H1 (cell line): ENCODE measurements at regions not wholly inside any gene's neighbourhood (a gene's known extent, or its start where the extent isn't known, plus 50 kb on each side); places are given as distances from the start of the nearest gene placed in this dataset.

Source experiments
- CTCF ChIA-PET: fragments of 300-600 bp; sonication (Branson Sonifier 250); formaldehyde crosslinking; loops from one replicate; lab custom pipeline; 2021; ENCODE audit not compliant: partially characterized antibody; lab: Charles Lee
- POLR2A ChIA-PET: fragments of 300-600 bp; sonication (Branson Sonifier 250); formaldehyde crosslinking; loops from one replicate; lab custom pipeline; 2021; ENCODE audit warnings: inconsistent platforms; ENCODE audit not compliant: partially characterized antibody; lab: Charles Lee
- DNase-seq, 2 experiments: peaks; one replicate each; pipeline versions ENCODE4 v3.0.0 to v3.0.0-alpha.2; 2010 to 2022; ENCODE audit warnings: low spot score in 2 of 2, low read depth in 1 of 2, mixed read lengths in 1 of 2
- FAIRE-seq: peaks from 2 replicates; lab custom pipeline; 2011; peaks lifted over from hg19 to GRCh38; lab: Jason Lieb, UNC
- H2AFZ ChIP-seq: 2 replicates; pipeline ENCODE4 v1.8.1; 2012; ENCODE audit warnings: low read length, inconsistent platforms
- H2AK5ac ChIP-seq: 2 replicates; pipeline ENCODE4 v1.6.1; 2013; ENCODE audit warnings: low read depth, low read length
- H2BK120ac ChIP-seq: replicated peaks from 2 replicates; pipeline ENCODE3; 2013; ENCODE audit warnings: low read depth, low read length, inconsistent platforms
- H2BK12ac ChIP-seq: 2 replicates; pipeline ENCODE4 v1.6.1; 2013; ENCODE audit warnings: low read depth, low read length
- H2BK15ac ChIP-seq: 2 replicates; pipeline ENCODE4 v1.6.1; 2013; ENCODE audit warnings: low read length
- H2BK20ac ChIP-seq: 2 replicates; pipeline ENCODE4 v1.6.1; 2013; ENCODE audit warnings: low read length
- H2BK5ac ChIP-seq: 2 replicates; pipeline ENCODE4 v1.6.1; 2013; ENCODE audit warnings: low read depth, low read length
- H3K14ac ChIP-seq: 2 replicates; pipeline ENCODE4 v1.6.1; 2013; ENCODE audit warnings: inconsistent platforms; ENCODE audit not compliant: insufficient read length
- H3K18ac ChIP-seq: 2 replicates; pipeline ENCODE4 v1.6.1; 2013; ENCODE audit warnings: low read length; ENCODE audit errors: extremely low read depth
- H3K23ac ChIP-seq: 2 replicates; pipeline ENCODE4 v1.6.1; 2013; ENCODE audit warnings: inconsistent platforms; ENCODE audit not compliant: insufficient read length
- H3K23me2 ChIP-seq: 2 replicates; pipeline ENCODE4 v1.6.1; 2013; ENCODE audit warnings: low read depth, low read length
- H3K27ac ChIP-seq: 2 replicates; pipeline ENCODE4 v1.6.1; 2011; ENCODE audit warnings: low read depth, low read length, inconsistent platforms
- H3K27me3 ChIP-seq, 4 experiments: replicated peaks in 1 of 4; 1 replicate in 1 of 4; 2 replicates in 3 of 4; pipeline versions ENCODE4 v1.6.1 to v1.8.1; 2011 to 2013; ENCODE audit warnings: low read length in 3 of 4, mild to moderate bottlenecking in 3 of 4, inconsistent platforms in 2 of 4, mixed read lengths in 2 of 4, moderate library complexity in 1 of 4; ENCODE audit not compliant: control insufficient read depth in 3 of 4, insufficient read depth in 3 of 4; ENCODE audit errors: extremely low read depth in 1 of 4
- H3K36me3 ChIP-seq, 4 experiments: 2 replicates each; pipeline versions ENCODE4 v1.6.1 to v1.8.1; 2011 to 2013; ENCODE audit warnings: mild to moderate bottlenecking in 4 of 4, low read length in 3 of 4, moderate library complexity in 2 of 4, control low read depth in 1 of 4, inconsistent platforms in 1 of 4; ENCODE audit not compliant: insufficient read depth in 4 of 4, control insufficient read depth in 2 of 4
- H3K4ac ChIP-seq: replicated peaks from 2 replicates; pipeline ENCODE3; 2013; ENCODE audit warnings: low read length, low read depth, mixed read lengths, inconsistent platforms; ENCODE audit not compliant: insufficient read length
- H3K4me1 ChIP-seq, 4 experiments: replicated peaks in 1 of 4; 1 replicate in 1 of 4; 2 replicates in 3 of 4; pipeline versions ENCODE4 v1.6.1 to v1.8.1; 2011 to 2013; ENCODE audit warnings: low read length in 3 of 4, inconsistent platforms in 2 of 4, mixed read lengths in 1 of 4; ENCODE audit not compliant: insufficient read depth in 4 of 4, control insufficient read depth in 3 of 4
- H3K4me2 ChIP-seq, 2 experiments: 2 replicates each; pipeline versions ENCODE4 v1.6.1 to v1.8.1; 2011 to 2013; ENCODE audit warnings: low read depth in 2 of 2, low read length in 2 of 2, control low read depth in 1 of 2, inconsistent platforms in 1 of 2, mild to moderate bottlenecking in 1 of 2; ENCODE audit not compliant: insufficient read depth in 1 of 2
- H3K4me3 ChIP-seq, 4 experiments: fragments of 200-600, 300-600 bp in 1 of 4; sonication (generic), shearing (Covaris generic), sonication (Bioruptor Twin) in 1 of 4; 2 replicates each; pipeline versions ENCODE4 v1.5.1 to v1.8.1; 2011 to 2016; ENCODE audit warnings: low read length in 4 of 4, low read depth in 3 of 4, control low read depth in 2 of 4, inconsistent platforms in 2 of 4, mild to moderate bottlenecking in 2 of 4, mixed read lengths in 1 of 4, moderate library complexity in 1 of 4; ENCODE audit not compliant: insufficient read depth in 2 of 4; ENCODE audit errors: extremely low read depth in 1 of 4
- H3K56ac ChIP-seq: replicated peaks from 2 replicates; pipeline ENCODE3; 2013; ENCODE audit warnings: low read depth, mild to moderate bottlenecking, mixed read lengths, low read length, inconsistent platforms; ENCODE audit not compliant: insufficient read length
- H3K79me1 ChIP-seq: 2 replicates; pipeline ENCODE4 v1.6.1; 2013; ENCODE audit warnings: low read depth, low read length, control low read depth
- H3K79me2 ChIP-seq, 2 experiments: 2 replicates each; pipeline versions ENCODE4 v1.6.1 to v1.8.1; 2012 to 2013; ENCODE audit warnings: low read length in 2 of 2, mild to moderate bottlenecking in 2 of 2, inconsistent platforms in 1 of 2; ENCODE audit not compliant: insufficient read depth in 2 of 2, control insufficient read depth in 1 of 2
- H3K9ac ChIP-seq, 4 experiments: replicated peaks in 1 of 4; 1 replicate in 1 of 4; 2 replicates in 3 of 4; pipeline versions ENCODE4 v1.6.1 to v1.8.1; 2011 to 2013; ENCODE audit warnings: low read depth in 3 of 4, low read length in 3 of 4, control low read depth in 2 of 4, mild to moderate bottlenecking in 2 of 4, moderate library complexity in 2 of 4, inconsistent platforms in 1 of 4; ENCODE audit errors: extremely low read depth in 1 of 4
- H3K9me3 ChIP-seq, 2 experiments: 2 replicates each; pipeline versions ENCODE4 v1.6.1 to v1.8.1; 2012 to 2013; ENCODE audit warnings: mild to moderate bottlenecking in 2 of 2, moderate library complexity in 2 of 2, control low read depth in 1 of 2, inconsistent platforms in 1 of 2, low read depth in 1 of 2, low read length in 1 of 2, mixed read lengths in 1 of 2; ENCODE audit not compliant: insufficient read depth in 2 of 2
- H4K20me1 ChIP-seq, 2 experiments: replicated peaks in 1 of 2; 2 replicates each; pipeline versions ENCODE3 to v1.8.1; 2011 to 2013; ENCODE audit warnings: inconsistent platforms in 2 of 2, low read length in 2 of 2, mild to moderate bottlenecking in 1 of 2; ENCODE audit not compliant: insufficient read depth in 2 of 2, control insufficient read depth in 1 of 2
- H4K5ac ChIP-seq: 2 replicates; pipeline ENCODE4 v1.6.1; 2013; ENCODE audit warnings: low read length, low read depth, mixed read lengths, inconsistent platforms; ENCODE audit not compliant: insufficient read length
- H4K8ac ChIP-seq: 2 replicates; pipeline ENCODE4 v1.8.0; 2013; ENCODE audit warnings: mild to moderate bottlenecking, moderate library complexity, low read length, inconsistent platforms; ENCODE audit not compliant: insufficient read depth; ENCODE audit errors: extremely low read depth
- H4K91ac ChIP-seq: replicated peaks from 2 replicates; pipeline ENCODE3; 2013; ENCODE audit warnings: low read length, mixed read lengths, inconsistent platforms; ENCODE audit not compliant: insufficient read length
- CBX8 ChIP-seq: fragments of 300-800, 300-1000 bp; sonication (generic); IDR thresholded peaks from 2 replicates; pipeline ENCODE4 v1.7.1; 2016; ENCODE audit warnings: low read depth, low read length, borderline replicate concordance
- CHD2 ChIP-seq: IDR thresholded peaks from 2 replicates; pipeline ENCODE4 v1.6.1; 2012; ENCODE audit warnings: low read length, improper control_type of control experiment
- CTBP2 ChIP-seq: IDR thresholded peaks from 2 replicates; pipeline ENCODE4 v1.7.0; 2011; ENCODE audit warnings: borderline replicate concordance, mild to moderate bottlenecking, moderate library complexity, mixed read lengths, low read length; ENCODE audit not compliant: insufficient read depth, insufficient read length
- CTCF ChIP-seq, 3 experiments: IDR thresholded peaks; 1 replicate in 2 of 3; 2 replicates in 1 of 3; pipeline versions ENCODE4 v1.5.1 to v1.6.1; 2011; ENCODE audit warnings: low read length in 3 of 3, mild to moderate bottlenecking in 3 of 3, inconsistent platforms in 2 of 3, low read depth in 1 of 3, moderate library complexity in 1 of 3; ENCODE audit not compliant: insufficient read depth in 1 of 3; ENCODE audit errors: control extremely low read depth in 1 of 3
- PHF8 ChIP-seq: fragments of 200-600 bp; sonication (generic); conservative IDR thresholded peaks from 2 replicates; pipeline ENCODE4 v1.7.1; 2012; ENCODE audit warnings: low read depth, mild to moderate bottlenecking, inconsistent platforms, low read length, moderate library complexity
- SAP30 ChIP-seq: fragments of 300-600 bp; sonication (generic); IDR thresholded peaks from 2 replicates; pipeline ENCODE4 v1.7.1; 2012; ENCODE audit warnings: low read length, moderate library complexity, mild to moderate bottlenecking, inconsistent platforms; ENCODE audit not compliant: insufficient read depth, insufficient replicate concordance
- TAF7 ChIP-seq: optimal IDR thresholded peaks from 2 replicates; pipeline ENCODE3; 2011; ENCODE audit warnings: low read depth, mild to moderate bottlenecking, inconsistent platforms, low read length, moderate library complexity, borderline replicate concordance
- TBP ChIP-seq: IDR thresholded peaks from 2 replicates; pipeline ENCODE4 v1.6.1; 2011; ENCODE audit warnings: low read depth, low read length, improper control_type of control experiment
- ZNF274 ChIP-seq: IDR thresholded peaks from 2 replicates; pipeline ENCODE4 v1.7.0; 2012; ENCODE audit warnings: low read length, borderline replicate concordance; ENCODE audit errors: extremely low read depth
- WGBS, 2 experiments: shearing (Covaris generic) in 1 of 2; methylation state at CpG; one replicate each; pipeline versions ENCODE4 v1.1.6 to v1.1.7; 2013 to 2015; ENCODE audit warnings: low lambda C conversion rate in 2 of 2, mixed read lengths in 2 of 2, inconsistent platforms in 1 of 2, low coverage in 1 of 2, missing lambda C conversion rate in 1 of 2; ENCODE audit not compliant: insufficient replicate concordance in 2 of 2, insufficient coverage in 1 of 2, insufficient read length in 1 of 2; ENCODE audit errors: extremely low coverage in 1 of 2, missing lambda C conversion rate in 1 of 2; 5-methylcytosine and 5-hydroxymethylcytosine counted together

- POLR2A ChIA-PET = no interaction called here
- Histone ChIP-seq H2BK12ac (no peak overlapping the region), H2AFZ (no peak overlapping the region), H3K4me3 (no peak overlapping the region), H2BK120ac (no peak overlapping the region), H3K56ac (no peak overlapping the region), H2BK20ac (no peak overlapping the region), H3K18ac (no peak overlapping the region), H3K23ac (no peak overlapping the region), H3K4ac (no peak overlapping the region), H2BK5ac (no peak overlapping the region), H4K5ac (no peak overlapping the region), H4K8ac (no peak overlapping the region), H3K9me3 (no peaks in the 10 kb centered on the region), H4K20me1 (no peaks in the 10 kb centered on the region), H3K14ac (no peak overlapping the region), H4K91ac (no peak overlapping the region), H3K4me2 (no peak overlapping the region), H2BK15ac (no peak overlapping the region), H3K79me1 (no peaks in the 10 kb centered on the region), H3K27me3 (no peaks in the 10 kb centered on the region), H3K79me2 (no peaks in the 10 kb centered on the region), H3K36me3 (no peaks in the 10 kb centered on the region), H3K27ac (no peak overlapping the region), H3K4me1 (peaks cover 0 to 2% (median 0%) of the 10 kb centered on the region in 4 experiments; a peak in 3 of 7 replicates), H2AK5ac (no peak overlapping the region), H3K9ac (no peak overlapping the region), H3K23me2 (no peaks in the 10 kb centered on the region)
- FAIRE-seq (no peak), DNase-seq (no peak)
- CTCF ChIA-PET = no interaction called here
- TF ChIP-seq TAF7 (no peak), CBX8 (no peak), CTBP2 (no peak), CTCF (IDR thresholded peaks at IDR 0.05; ENCODE audit: control extremely low read depth in 1 of 3, insufficient read depth in 1 of 3, low read depth in 1 of 3, low read length in 3 of 3) (no peak), SAP30 (no peak), TBP (no peak), ZNF274 (no peak), PHF8 (no peak), CHD2 (no peak)
- 94% methylated on average over 14 of the region's 14 CpGs; no CpG with 5 or more reads in 1 of the 2 experiments for WGBS, 2 experiments
Observed at GRCh38 chr10:3571310-3571825, 213.6 kb downstream of the KLF6 start.
